GM13976 (cell line): ENCODE measurements at regions not wholly inside any gene's neighbourhood (a gene's known extent, or its start where the extent isn't known, plus 50 kb on each side); places are given as distances from the start of the nearest gene placed in this dataset.

Experiments
- DNase-seq: peaks from one replicate; pipeline ENCODE4 v3.0.0; 2012; ENCODE audit warnings: low spot score
- CTCF ChIP-seq: IDR thresholded peaks from 2 replicates; pipeline ENCODE4 v1.5.1; 2012; ENCODE audit warnings: borderline replicate concordance, mild to moderate bottlenecking; ENCODE audit not compliant: insufficient read depth; ENCODE audit errors: extremely low read depth, missing control alignments, control extremely low read depth
- in situ Hi-C: fragments of 300-500 bp; cut with MboI; formaldehyde crosslinking; loops from one replicate; pipeline ENCODE4 v1.12.0; 2022; ENCODE audit warnings: low sequenced_read_pairs, mixed read lengths, inconsistent platforms; ENCODE audit not compliant: unreplicated experiment

DNA sequence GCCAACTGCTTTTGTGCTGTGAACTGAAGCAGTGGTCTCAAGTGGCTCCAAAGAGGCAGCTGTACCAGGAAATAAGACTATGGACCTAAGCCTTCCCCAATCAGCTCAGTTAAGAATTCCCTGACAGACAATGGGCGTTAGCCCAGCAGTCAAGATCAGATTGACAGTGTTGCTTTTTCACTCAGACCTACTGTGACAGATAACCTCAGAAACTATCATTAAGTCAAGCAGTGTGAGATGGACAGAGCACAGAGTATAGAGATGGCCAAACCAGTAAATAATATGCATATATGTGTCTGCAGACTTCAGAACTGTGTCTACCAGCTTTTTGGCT lies 215.3 kb downstream of the ZFP36L2 start:
- TF ChIP-seq CTCF: no peak
- no peak for DNase-seq
- in situ Hi-C loops: no loop called here

- in situ Hi-C loops: no loop called here
- DNase-seq: no peak
- TF ChIP-seq CTCF: no peak
Measured at GRCh38 chr2:43010438-43011157, 215.8 kb downstream of the ZFP36L2 start.

DNA sequence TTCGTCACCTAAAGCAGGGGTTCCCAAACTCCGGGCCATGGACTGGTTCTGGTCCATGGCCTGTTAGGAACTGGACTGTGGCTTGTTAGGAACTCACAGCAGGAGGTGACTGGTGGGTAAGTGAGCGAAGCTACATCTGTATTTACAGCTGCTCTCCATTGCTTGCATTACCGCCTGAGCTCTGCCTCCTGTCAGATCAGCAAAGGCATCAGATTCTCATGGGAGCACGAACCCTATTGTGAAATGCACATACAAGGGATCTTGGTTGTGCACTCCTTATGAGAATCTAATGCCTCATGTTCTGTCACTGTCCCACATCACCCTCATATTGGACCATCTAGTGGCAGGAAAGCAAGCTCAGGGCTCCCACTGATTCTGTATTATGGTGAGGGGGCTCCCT lies 217.0 kb downstream of the ZFP36L2 start:
- in situ Hi-C loops: no loop called here
- no peak for TF ChIP-seq CTCF
- no peak for DNase-seq

DNA sequence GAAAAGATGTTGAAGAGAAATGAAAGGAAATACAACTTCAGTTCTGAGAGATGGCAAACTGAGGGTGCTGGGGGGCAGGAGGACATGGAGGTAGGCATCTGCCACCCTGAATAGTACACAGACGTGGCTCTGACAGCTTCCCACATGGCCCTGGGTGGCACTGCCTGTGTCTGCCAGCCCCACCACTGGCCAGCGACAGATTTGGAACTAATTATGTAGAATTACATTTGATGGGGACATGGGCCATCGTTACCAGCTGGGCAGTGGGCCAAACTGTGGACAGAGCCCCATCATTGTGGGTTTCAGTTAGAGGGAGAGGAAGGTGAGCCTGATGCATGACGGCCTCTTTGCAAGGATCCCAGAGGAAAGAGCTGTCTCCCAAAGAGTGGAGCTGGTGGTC lies 216.0 kb upstream of the HAAO start:
- DNase-seq: no peak
- in situ Hi-C loops: no loop called here
- TF ChIP-seq CTCF: no peak

- DNase-seq: no peak
- TF ChIP-seq CTCF: no peak
- in situ Hi-C loops: no loop called here
Measured at GRCh38 chr2:43007901-43008300, 215.5 kb upstream of the HAAO start.

GRCh38 chr2:43006834-43007543 lies 214.6 kb upstream of the HAAO start:
- DNase-seq: no peak
- TF ChIP-seq CTCF: no peak
- in situ Hi-C loops: no loop called here
